ENCODE measurements at regions not wholly inside any gene's neighbourhood (a gene's known extent, or its start where the extent isn't known, plus 50 kb on each side); places are given as distances from the start of the nearest gene placed in this dataset.

DNA sequence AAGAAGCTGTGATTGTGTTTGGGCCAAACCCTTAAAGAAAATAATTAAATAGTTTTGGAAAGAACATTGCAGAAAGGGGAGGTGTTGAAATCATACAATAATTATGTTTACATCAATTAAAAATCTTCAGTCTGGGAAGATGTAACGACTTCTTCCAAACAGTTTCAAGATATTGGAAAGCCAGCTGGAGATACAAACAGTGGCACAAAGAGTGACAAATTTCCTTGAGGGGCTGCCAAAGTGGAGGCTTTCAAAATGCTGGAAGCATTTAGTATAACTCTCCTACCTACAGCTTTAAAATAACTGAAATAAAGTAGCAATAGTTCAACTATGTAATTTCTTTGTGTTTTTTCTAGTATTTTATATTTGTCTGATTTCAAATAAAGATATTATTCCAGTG is 405.0 kb downstream of the DNAJB9 start:
- H3K4me3 ChIP-seq (ENCODE audit: low read depth, low read length), result no peak overlapping the region
- no peak for TF ChIP-seq CTCF (IDR thresholded peaks at IDR 0.05; ENCODE audit: insufficient read depth, low read depth, low read length)
- DNase-seq (ENCODE audit: low read depth), result no peak

DNA sequence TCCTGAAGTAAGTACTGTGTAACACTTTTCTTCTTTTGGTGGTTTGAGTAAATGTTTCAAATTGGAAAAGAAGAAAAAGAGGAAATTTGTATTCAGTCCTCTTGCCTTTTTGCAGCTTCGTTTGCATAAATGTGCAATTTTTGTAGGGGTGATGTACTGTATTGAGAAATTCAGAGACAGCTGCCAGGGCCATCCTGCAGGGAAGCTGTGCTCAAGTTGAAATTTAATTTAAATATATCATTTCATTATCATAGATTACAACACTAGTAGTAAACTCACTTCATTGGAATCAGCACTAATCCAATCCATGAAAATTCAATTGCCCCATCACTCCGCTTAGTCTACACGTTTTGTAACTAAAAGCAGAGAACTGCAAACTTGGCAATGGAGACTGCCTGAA is 415.4 kb downstream of the DNAJB9 start:
- no peak overlapping the region for H3K4me3 ChIP-seq (ENCODE audit: low read depth, low read length)
- TF ChIP-seq CTCF (IDR thresholded peaks at IDR 0.05; ENCODE audit: insufficient read depth, low read depth, low read length), result no peak
- DNase-seq (ENCODE audit: low read depth), result no peak

GRCh38 chr7:108989319-108989718 is 419.6 kb downstream of the DNAJB9 start:
- no peak for TF ChIP-seq CTCF (IDR thresholded peaks at IDR 0.05; ENCODE audit: insufficient read depth, low read depth, low read length)
- H3K4me3 ChIP-seq (ENCODE audit: low read depth, low read length), result no peak overlapping the region
- no peak for DNase-seq (ENCODE audit: low read depth)

GRCh38 chr7:108997480-108997879 is 427.8 kb downstream of the DNAJB9 start:
- no peak for TF ChIP-seq CTCF (IDR thresholded peaks at IDR 0.05; ENCODE audit: insufficient read depth, low read depth, low read length)
- H3K4me3 ChIP-seq (ENCODE audit: low read depth, low read length), result no peak overlapping the region
- DNase-seq (ENCODE audit: low read depth), result no peak

GRCh38 chr7:109003742-109004141 is 434.1 kb downstream of the DNAJB9 start:
- DNase-seq (ENCODE audit: low read depth), result no peak
- TF ChIP-seq CTCF (IDR thresholded peaks at IDR 0.05; ENCODE audit: insufficient read depth, low read depth, low read length), result no peak
- no peak overlapping the region for H3K4me3 ChIP-seq (ENCODE audit: low read depth, low read length)

DNA sequence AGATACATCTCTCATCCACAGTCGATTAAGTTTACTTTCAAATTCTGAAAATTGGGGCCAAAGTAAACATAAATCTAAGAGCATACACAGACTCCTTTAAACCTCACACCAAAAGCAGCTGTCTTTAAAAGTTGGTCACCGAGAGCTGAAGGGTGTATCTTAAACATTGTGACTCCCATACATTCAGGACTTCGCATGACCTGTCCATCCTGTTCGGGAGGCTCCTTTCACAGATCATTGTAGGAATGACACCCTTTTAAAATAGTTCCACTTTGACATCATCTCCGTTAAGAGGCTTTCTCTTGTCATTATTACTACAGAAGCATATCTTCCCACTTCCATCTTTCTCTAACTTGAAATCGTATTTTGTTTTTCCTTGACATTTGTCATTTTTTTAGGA is 440.0 kb downstream of the DNAJB9 start:
- TF ChIP-seq CTCF (IDR thresholded peaks at IDR 0.05; ENCODE audit: insufficient read depth, low read depth, low read length), result no peak
- H3K4me3 ChIP-seq (ENCODE audit: low read depth, low read length), result no peak overlapping the region
- no peak for DNase-seq (ENCODE audit: low read depth)

- no peak overlapping the region for H3K4me3 ChIP-seq (ENCODE audit: low read depth, low read length)
- DNase-seq (ENCODE audit: low read depth), result no peak
- no peak for TF ChIP-seq CTCF (IDR thresholded peaks at IDR 0.05; ENCODE audit: insufficient read depth, low read depth, low read length)
Observed at GRCh38 chr7:109020251-109020650, 450.6 kb downstream of the DNAJB9 start.
